Natural killer cell (primary cell): ENCODE measurements at regions not wholly inside any gene's neighbourhood (a gene's known extent, or its start where the extent isn't known, plus 50 kb on each side); places are given as distances from the start of the nearest gene placed in this dataset.
"Not testable (repeated sequence)": the region's sequence is repeated elsewhere in the genome, so short reads cannot be mapped to it uniquely, and the experiment has no call there.

Experiments
- ATAC-seq, 3 donors: fragments of 150-1000 bp in 2 of 3; fragments of 200-7000 bp in 1 of 3; cut with Tn5 transposase; 1 replicate in 1 of 3; 2 replicates in 2 of 3; pipeline ENCODE4 v1.10.0; 2021; ENCODE audit warnings: mild to moderate bottlenecking in 2 of 3, moderate library complexity in 2 of 3
- DNase-seq, 2 donors: peaks; one replicate each; pipeline versions ENCODE4 v3.0.0 to v3.0.0-alpha.2; 2013 to 2021; ENCODE audit warnings: mixed read lengths in 1 of 2
- H3K27ac ChIP-seq: one replicate; pipeline ENCODE4 v1.5.1; 2013; ENCODE audit warnings: mild to moderate bottlenecking, low read length
- H3K27me3 ChIP-seq: one replicate; pipeline ENCODE4 v1.6.1; 2013; ENCODE audit warnings: low read length; ENCODE audit not compliant: control insufficient read depth, insufficient read depth
- H3K36me3 ChIP-seq: one replicate; pipeline ENCODE4 v1.6.1; 2013; ENCODE audit warnings: low read length; ENCODE audit not compliant: control insufficient read depth, insufficient read depth
- H3K4me1 ChIP-seq: one replicate; pipeline ENCODE4 v1.6.1; 2013; ENCODE audit warnings: low read length; ENCODE audit not compliant: control insufficient read depth, insufficient read depth
- H3K4me3 ChIP-seq: one replicate; pipeline ENCODE4 v1.5.1; 2013; ENCODE audit warnings: low read length
- H3K9me3 ChIP-seq: one replicate; pipeline ENCODE4 v1.6.1; 2013; ENCODE audit warnings: low read length; ENCODE audit not compliant: control insufficient read depth, insufficient read depth
- H3K27ac Mint-ChIP-seq, 2 donors: one replicate each; pipeline ENCODE4 v1.8.0; 2022; ENCODE audit warnings: mild to moderate bottlenecking in 2 of 2, mixed read lengths in 2 of 2, moderate library complexity in 1 of 2
- H3K27me3 Mint-ChIP-seq, 2 donors: one replicate each; pipeline ENCODE4 v1.8.0; 2022; ENCODE audit warnings: low read depth in 2 of 2, mixed read lengths in 2 of 2
- H3K36me3 Mint-ChIP-seq: one replicate; pipeline ENCODE4 v1.8.0; 2022; ENCODE audit warnings: mixed read lengths
- H3K4me1 Mint-ChIP-seq, 2 donors: one replicate each; pipeline ENCODE4 v1.8.0; 2022; ENCODE audit warnings: mixed read lengths in 2 of 2
- H3K4me3 Mint-ChIP-seq: one replicate; pipeline ENCODE4 v1.8.0; 2022; ENCODE audit warnings: mild to moderate bottlenecking, moderate library complexity, mixed read lengths
- H3K9me3 Mint-ChIP-seq, 2 donors: one replicate each; pipeline ENCODE4 v1.8.0; 2022; ENCODE audit warnings: mixed read lengths in 2 of 2
- WGBS: methylation state at CpG from one replicate; pipeline ENCODE4 v1.1.7; 2013; ENCODE audit warnings: missing lambda C conversion rate; ENCODE audit not compliant: insufficient coverage; 5-methylcytosine and 5-hydroxymethylcytosine counted together
- intact Hi-C: fragments of 100-400 bp; cut with micrococcal nuclease; formaldehyde crosslinking; loops from one replicate; pipeline ENCODE4 v1.14.2; 2022
- TF ChIP-seq, protein P1 (sequence below): fragments of 200-600 bp; IDR thresholded peaks from one replicate; pipeline ENCODE4 v1.8.0; 2022; ENCODE audit warnings: antibody characterized with exemption

GRCh38 chr15:99799182-99799853, 66.1 kb upstream of the LYSMD4 start:
- H3K36me3 Mint-ChIP-seq, H3K4me1 Mint-ChIP-seq, H3K36me3 ChIP-seq, H3K4me3 Mint-ChIP-seq, H3K9me3 ChIP-seq, H3K4me1 ChIP-seq, H3K27ac Mint-ChIP-seq, ATAC-seq, intact Hi-C loops, H3K9me3 Mint-ChIP-seq, H3K27ac ChIP-seq, H3K27me3 ChIP-seq, H3K27me3 Mint-ChIP-seq, DNase-seq, H3K4me3 ChIP-seq: not testable (repeated sequence)
- 92% methylated on average over 21 of the region's 26 CpGs for WGBS

DNA sequence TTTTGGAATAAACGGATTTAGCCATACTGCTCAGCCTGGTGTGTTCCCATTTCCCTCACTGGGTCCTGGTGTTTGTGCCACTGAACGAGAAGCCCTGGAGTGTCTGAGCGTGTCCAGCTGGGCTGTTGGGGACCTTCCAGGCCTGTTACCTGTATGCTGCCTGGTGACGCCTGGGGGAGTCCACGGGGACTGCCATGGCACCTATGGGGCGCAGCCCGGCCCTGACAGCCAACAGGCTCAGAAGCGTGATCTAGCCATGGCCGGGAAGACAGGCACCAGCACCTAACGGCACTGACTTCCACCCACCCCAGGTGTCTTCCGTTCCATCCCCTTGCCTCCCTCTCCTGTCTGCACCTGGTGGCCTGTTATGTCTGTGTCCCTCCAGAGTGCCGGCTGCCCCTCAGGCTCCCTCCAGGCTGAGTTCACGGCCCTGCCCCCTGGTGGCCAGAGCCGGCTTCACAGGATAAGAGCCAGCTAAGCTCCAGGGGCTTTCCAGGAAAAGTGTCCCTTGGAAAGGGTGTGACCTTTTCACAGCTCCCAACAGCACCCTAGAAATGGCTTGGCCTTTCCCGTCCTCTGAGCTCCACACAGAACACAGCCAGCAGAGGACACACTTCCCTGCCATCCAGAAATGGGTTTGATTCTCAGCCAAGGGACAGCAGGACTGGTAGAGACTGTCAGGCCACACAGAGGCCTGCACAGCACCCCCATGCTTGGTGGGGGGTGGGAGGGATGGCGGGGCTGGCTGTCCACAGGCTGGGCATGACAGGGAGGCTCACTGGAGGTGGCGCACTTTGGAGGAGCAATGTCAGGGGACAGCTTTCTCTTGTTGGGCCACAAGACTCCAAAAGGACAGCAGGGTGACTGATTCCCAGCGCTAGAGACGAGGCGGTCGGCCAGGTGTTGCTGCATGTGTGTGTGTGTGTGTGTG, 64.0 kb upstream of the LYSMD4 start:
- not testable (repeated sequence) for H3K27ac Mint-ChIP-seq
- 77% methylated on average over 9 of the region's 21 CpGs for WGBS

GRCh38 chr15:99791881-99792807, 58.9 kb upstream of the LYSMD4 start:
- H3K36me3 Mint-ChIP-seq, H3K9me3 Mint-ChIP-seq, H3K4me3 Mint-ChIP-seq, H3K4me1 Mint-ChIP-seq, H3K9me3 ChIP-seq, H3K27ac Mint-ChIP-seq, H3K4me3 ChIP-seq, H3K27ac ChIP-seq, H3K4me1 ChIP-seq, intact Hi-C loops, H3K27me3 Mint-ChIP-seq, DNase-seq, H3K36me3 ChIP-seq, H3K27me3 ChIP-seq, ATAC-seq: not testable (repeated sequence)
- 93% methylated on average over 21 of the region's 22 CpGs for WGBS

More for the DNA sequence above, 64.0 kb upstream of the LYSMD4 start:
- H3K27me3 Mint-ChIP-seq, intact Hi-C loops, H3K27me3 ChIP-seq, H3K4me1 ChIP-seq, DNase-seq, ATAC-seq, H3K36me3 Mint-ChIP-seq, H3K9me3 ChIP-seq, H3K4me1 Mint-ChIP-seq, H3K36me3 ChIP-seq, H3K9me3 Mint-ChIP-seq, H3K27ac ChIP-seq, H3K4me3 Mint-ChIP-seq, H3K4me3 ChIP-seq: not testable (repeated sequence)

DNA sequence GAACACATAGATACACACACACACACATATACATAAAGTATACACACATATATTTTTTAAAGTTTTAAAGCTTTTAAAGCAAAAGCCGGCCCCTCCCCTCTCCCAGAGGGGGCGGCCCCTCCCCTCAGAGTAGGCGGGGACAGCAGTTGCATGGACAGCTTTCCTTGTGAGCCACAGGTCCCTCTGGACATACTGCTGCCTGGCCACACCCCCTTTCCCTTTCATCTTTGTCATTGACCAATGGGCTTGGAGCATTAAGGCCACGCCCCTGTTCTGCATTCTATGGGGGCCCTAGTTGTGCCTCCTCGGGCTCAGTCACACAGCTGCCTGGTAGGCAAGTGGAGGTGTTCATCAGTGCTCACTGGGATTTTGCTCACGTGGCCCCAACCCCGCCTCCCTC, 57.5 kb upstream of the LYSMD4 start:
- H3K36me3 Mint-ChIP-seq, H3K4me3 Mint-ChIP-seq, H3K4me1 Mint-ChIP-seq, H3K27ac ChIP-seq, H3K36me3 ChIP-seq, H3K4me3 ChIP-seq, H3K9me3 ChIP-seq, H3K27me3 Mint-ChIP-seq, DNase-seq, H3K27me3 ChIP-seq, H3K4me1 ChIP-seq, H3K27ac Mint-ChIP-seq, H3K9me3 Mint-ChIP-seq, intact Hi-C loops, ATAC-seq: not testable (repeated sequence)
- WGBS: 82% methylated on average over 7 of the region's 7 CpGs

DNA sequence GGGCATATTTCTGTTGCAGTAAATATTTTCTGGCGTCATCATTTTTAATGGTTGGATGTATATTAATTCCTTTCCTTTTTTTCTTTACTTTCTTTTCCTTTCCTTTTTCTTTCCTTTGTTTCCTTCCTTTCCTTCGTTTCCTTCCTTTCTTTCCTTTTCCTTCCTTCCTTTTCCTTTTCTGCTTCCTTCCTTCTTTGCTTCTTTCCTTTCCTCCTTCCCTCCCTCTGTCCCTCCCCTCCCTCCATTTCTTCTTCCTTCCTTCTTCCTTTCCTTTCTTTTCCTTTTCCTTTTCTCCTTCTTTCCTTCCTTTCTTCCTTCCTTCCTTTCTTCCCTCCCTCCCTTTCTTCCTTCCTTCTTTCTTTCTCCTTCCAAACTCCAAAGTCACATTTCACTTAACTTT, 54.9 kb upstream of the LYSMD4 start:
- DNase-seq (no peak), ATAC-seq (no peak)
- no peaks in the 10 kb centered on the region for H3K9me3 ChIP-seq
- intact Hi-C loops: no loop called here
- no peaks in the 10 kb centered on the region for H3K36me3 Mint-ChIP-seq
- no peaks in the 10 kb centered on the region for H3K36me3 ChIP-seq
- H3K4me3 ChIP-seq: no peak overlapping the region
- H3K27ac ChIP-seq: no peak overlapping the region
- no peaks in the 10 kb centered on the region for H3K4me1 ChIP-seq
- no peak overlapping the region for H3K4me3 Mint-ChIP-seq
- H3K27ac Mint-ChIP-seq: no peak overlapping the region
- H3K9me3 Mint-ChIP-seq: no peaks in the 10 kb centered on the region
- H3K27me3 ChIP-seq: no peaks in the 10 kb centered on the region
- TF ChIP-seq, protein P1, sequence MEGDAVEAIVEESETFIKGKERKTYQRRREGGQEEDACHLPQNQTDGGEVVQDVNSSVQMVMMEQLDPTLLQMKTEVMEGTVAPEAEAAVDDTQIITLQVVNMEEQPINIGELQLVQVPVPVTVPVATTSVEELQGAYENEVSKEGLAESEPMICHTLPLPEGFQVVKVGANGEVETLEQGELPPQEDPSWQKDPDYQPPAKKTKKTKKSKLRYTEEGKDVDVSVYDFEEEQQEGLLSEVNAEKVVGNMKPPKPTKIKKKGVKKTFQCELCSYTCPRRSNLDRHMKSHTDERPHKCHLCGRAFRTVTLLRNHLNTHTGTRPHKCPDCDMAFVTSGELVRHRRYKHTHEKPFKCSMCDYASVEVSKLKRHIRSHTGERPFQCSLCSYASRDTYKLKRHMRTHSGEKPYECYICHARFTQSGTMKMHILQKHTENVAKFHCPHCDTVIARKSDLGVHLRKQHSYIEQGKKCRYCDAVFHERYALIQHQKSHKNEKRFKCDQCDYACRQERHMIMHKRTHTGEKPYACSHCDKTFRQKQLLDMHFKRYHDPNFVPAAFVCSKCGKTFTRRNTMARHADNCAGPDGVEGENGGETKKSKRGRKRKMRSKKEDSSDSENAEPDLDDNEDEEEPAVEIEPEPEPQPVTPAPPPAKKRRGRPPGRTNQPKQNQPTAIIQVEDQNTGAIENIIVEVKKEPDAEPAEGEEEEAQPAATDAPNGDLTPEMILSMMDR: no peak
- no peaks in the 10 kb centered on the region for H3K4me1 Mint-ChIP-seq
- WGBS: 70% methylated on average over 1 of the region's 2 CpGs
- peaks cover 7 to 9% of the 10 kb centered on the region in 2 donors for H3K27me3 Mint-ChIP-seq

GRCh38 chr15:99784800-99785199, 51.6 kb upstream of the LYSMD4 start:
- H3K9me3 Mint-ChIP-seq, H3K27ac Mint-ChIP-seq, H3K4me1 Mint-ChIP-seq, H3K27me3 ChIP-seq, H3K4me3 ChIP-seq, H3K36me3 Mint-ChIP-seq, H3K4me3 Mint-ChIP-seq, H3K9me3 ChIP-seq, ATAC-seq, H3K4me1 ChIP-seq, H3K36me3 ChIP-seq, H3K27ac ChIP-seq, intact Hi-C loops, DNase-seq: not testable (repeated sequence)
- no CpG with 5 or more reads among the region's 1 CpG for WGBS
- peaks cover 9 to 16% of the 10 kb centered on the region in 2 donors for H3K27me3 Mint-ChIP-seq
